ENCODE measurements at regions not wholly inside any gene's neighbourhood (a gene's known extent, or its start where the extent isn't known, plus 50 kb on each side); places are given as distances from the start of the nearest gene placed in this dataset.

GRCh38 chr12:63266988-63267387 is 116.0 kb upstream of the AVPR1A start:
- Histone ChIP-seq H3K4me1 (ENCODE audit: control insufficient read depth in 2 of 2, insufficient read depth in 2 of 2, low read length in 2 of 2) (no peaks in the 10 kb centered on the region), H3K27me3 (ENCODE audit: control insufficient read depth in 2 of 2, insufficient read depth in 1 of 2, low read length in 1 of 2) (no peaks in the 10 kb centered on the region), H3K27ac (ENCODE audit: low read depth in 1 of 2, low read length in 1 of 2) (no peak overlapping the region), H3K4me3 (ENCODE audit: low read length in 2 of 2) (no peak overlapping the region), H3K36me3 (ENCODE audit: control insufficient read depth in 2 of 2, insufficient read depth in 2 of 2, low read length in 1 of 2) (no peaks in the 10 kb centered on the region), H3K9me3 (ENCODE audit: control insufficient read depth in 2 of 2, insufficient read depth in 1 of 2, low read length in 1 of 2) (no peaks in the 10 kb centered on the region)
- DNase-seq (ENCODE audit: low read depth in 6 of 9, low spot score in 9 of 9): no peak
- 97% methylated on average over 1 of the region's 1 CpG for WGBS

GRCh38 chr12:63264629-63265028 is 113.6 kb upstream of the AVPR1A start:
- Histone ChIP-seq H3K36me3 (ENCODE audit: control insufficient read depth in 2 of 2, insufficient read depth in 2 of 2, low read length in 1 of 2) (no peaks in the 10 kb centered on the region), H3K27me3 (ENCODE audit: control insufficient read depth in 2 of 2, insufficient read depth in 1 of 2, low read length in 1 of 2) (no peaks in the 10 kb centered on the region), H3K4me3 (ENCODE audit: low read length in 2 of 2) (no peak overlapping the region), H3K9me3 (ENCODE audit: control insufficient read depth in 2 of 2, insufficient read depth in 1 of 2, low read length in 1 of 2) (no peaks in the 10 kb centered on the region), H3K4me1 (ENCODE audit: control insufficient read depth in 2 of 2, insufficient read depth in 2 of 2, low read length in 2 of 2) (no peaks in the 10 kb centered on the region), H3K27ac (ENCODE audit: low read depth in 1 of 2, low read length in 1 of 2) (no peak overlapping the region)
- 94% methylated on average over 6 of the region's 6 CpGs for WGBS
- DNase-seq (ENCODE audit: low read depth in 6 of 9, low spot score in 9 of 9): no peak

GRCh38 chr12:63250486-63250885 is 99.5 kb upstream of the AVPR1A start:
- Histone ChIP-seq H3K27ac (ENCODE audit: low read depth in 1 of 2, low read length in 1 of 2) (no peak overlapping the region), H3K4me3 (ENCODE audit: low read length in 2 of 2) (no peak overlapping the region), H3K9me3 (ENCODE audit: control insufficient read depth in 2 of 2, insufficient read depth in 1 of 2, low read length in 1 of 2) (no peaks in the 10 kb centered on the region), H3K36me3 (ENCODE audit: control insufficient read depth in 2 of 2, insufficient read depth in 2 of 2, low read length in 1 of 2) (no peaks in the 10 kb centered on the region), H3K27me3 (ENCODE audit: control insufficient read depth in 2 of 2, insufficient read depth in 1 of 2, low read length in 1 of 2) (no peaks in the 10 kb centered on the region), H3K4me1 (ENCODE audit: control insufficient read depth in 2 of 2, insufficient read depth in 2 of 2, low read length in 2 of 2) (no peaks in the 10 kb centered on the region)
- WGBS: 96% methylated on average over 5 of the region's 5 CpGs
- DNase-seq (ENCODE audit: low read depth in 6 of 9, low spot score in 9 of 9): no peak

- Histone ChIP-seq H3K4me1 (ENCODE audit: control insufficient read depth in 2 of 2, insufficient read depth in 2 of 2, low read length in 2 of 2) (no peaks in the 10 kb centered on the region), H3K27me3 (ENCODE audit: control insufficient read depth in 2 of 2, insufficient read depth in 1 of 2, low read length in 1 of 2) (no peaks in the 10 kb centered on the region), H3K27ac (ENCODE audit: low read depth in 1 of 2, low read length in 1 of 2) (no peak overlapping the region), H3K9me3 (ENCODE audit: control insufficient read depth in 2 of 2, insufficient read depth in 1 of 2, low read length in 1 of 2) (peaks cover 0 to 5% of the 10 kb centered on the region in 2 donors), H3K36me3 (ENCODE audit: control insufficient read depth in 2 of 2, insufficient read depth in 2 of 2, low read length in 1 of 2) (no peaks in the 10 kb centered on the region), H3K4me3 (ENCODE audit: low read length in 2 of 2) (no peak overlapping the region)
- no peak for DNase-seq (ENCODE audit: low read depth in 6 of 9, low spot score in 9 of 9)
Observed at GRCh38 chr12:63238892-63239291, 87.9 kb upstream of the AVPR1A start.

- H3K9me3 ChIP-seq (ENCODE audit: control insufficient read depth in 2 of 2, insufficient read depth in 1 of 2, low read length in 1 of 2): no peaks in the 10 kb centered on the region
- H3K27ac ChIP-seq (ENCODE audit: low read depth in 1 of 2, low read length in 1 of 2): no peak overlapping the region
- DNase-seq (ENCODE audit: low read depth in 6 of 9, low spot score in 9 of 9): no peak
- H3K27me3 ChIP-seq (ENCODE audit: control insufficient read depth in 2 of 2, insufficient read depth in 1 of 2, low read length in 1 of 2): no peaks in the 10 kb centered on the region
- H3K36me3 ChIP-seq (ENCODE audit: control insufficient read depth in 2 of 2, insufficient read depth in 2 of 2, low read length in 1 of 2): no peaks in the 10 kb centered on the region
- 82% methylated on average over 3 of the region's 3 CpGs for WGBS
- H3K4me3 ChIP-seq (ENCODE audit: low read length in 2 of 2): no peak overlapping the region
- no peaks in the 10 kb centered on the region for H3K4me1 ChIP-seq (ENCODE audit: control insufficient read depth in 2 of 2, insufficient read depth in 2 of 2, low read length in 2 of 2)
Observed at GRCh38 chr12:63232896-63233295, 81.9 kb upstream of the AVPR1A start.

- Histone ChIP-seq H3K36me3 (ENCODE audit: control insufficient read depth in 2 of 2, insufficient read depth in 2 of 2, low read length in 1 of 2) (no peaks in the 10 kb centered on the region), H3K27ac (ENCODE audit: low read depth in 1 of 2, low read length in 1 of 2) (no peak overlapping the region), H3K4me1 (ENCODE audit: control insufficient read depth in 2 of 2, insufficient read depth in 2 of 2, low read length in 2 of 2) (no peaks in the 10 kb centered on the region), H3K27me3 (ENCODE audit: control insufficient read depth in 2 of 2, insufficient read depth in 1 of 2, low read length in 1 of 2) (no peaks in the 10 kb centered on the region), H3K4me3 (ENCODE audit: low read length in 2 of 2) (no peak overlapping the region), H3K9me3 (ENCODE audit: control insufficient read depth in 2 of 2, insufficient read depth in 1 of 2, low read length in 1 of 2) (no peaks in the 10 kb centered on the region)
- WGBS: 91% methylated on average over 3 of the region's 3 CpGs
- DNase-seq (ENCODE audit: low read depth in 6 of 9, low spot score in 9 of 9): no peak
Observed at GRCh38 chr12:63228853-63229252, 77.9 kb upstream of the AVPR1A start.

GRCh38 chr12:63226792-63227463 is 75.9 kb upstream of the AVPR1A start:
- WGBS: 92% methylated on average over 2 of the region's 2 CpGs
- no peak overlapping the region for H3K27ac ChIP-seq (ENCODE audit: low read depth in 1 of 2, low read length in 1 of 2)
- no peaks in the 10 kb centered on the region for H3K36me3 ChIP-seq (ENCODE audit: control insufficient read depth in 2 of 2, insufficient read depth in 2 of 2, low read length in 1 of 2)
- no peaks in the 10 kb centered on the region for H3K9me3 ChIP-seq (ENCODE audit: control insufficient read depth in 2 of 2, insufficient read depth in 1 of 2, low read length in 1 of 2)
- H3K4me1 ChIP-seq (ENCODE audit: control insufficient read depth in 2 of 2, insufficient read depth in 2 of 2, low read length in 2 of 2): no peaks in the 10 kb centered on the region
- no peak overlapping the region for H3K4me3 ChIP-seq (ENCODE audit: low read length in 2 of 2)
- DNase-seq (ENCODE audit: low read depth in 6 of 9, low spot score in 9 of 9): no peak
- no peaks in the 10 kb centered on the region for H3K27me3 ChIP-seq (ENCODE audit: control insufficient read depth in 2 of 2, insufficient read depth in 1 of 2, low read length in 1 of 2)

GRCh38 chr12:63224396-63224795 is 73.4 kb upstream of the AVPR1A start:
- no peaks in the 10 kb centered on the region for H3K4me1 ChIP-seq (ENCODE audit: control insufficient read depth in 2 of 2, insufficient read depth in 2 of 2, low read length in 2 of 2)
- 69% methylated on average over 1 of the region's 1 CpG for WGBS
- H3K4me3 ChIP-seq (ENCODE audit: low read length in 2 of 2): no peak overlapping the region
- H3K36me3 ChIP-seq (ENCODE audit: control insufficient read depth in 2 of 2, insufficient read depth in 2 of 2, low read length in 1 of 2): no peaks in the 10 kb centered on the region
- no peak for DNase-seq (ENCODE audit: low read depth in 6 of 9, low spot score in 9 of 9)
- H3K27me3 ChIP-seq (ENCODE audit: control insufficient read depth in 2 of 2, insufficient read depth in 1 of 2, low read length in 1 of 2): no peaks in the 10 kb centered on the region
- no peak overlapping the region for H3K27ac ChIP-seq (ENCODE audit: low read depth in 1 of 2, low read length in 1 of 2)
- no peaks in the 10 kb centered on the region for H3K9me3 ChIP-seq (ENCODE audit: control insufficient read depth in 2 of 2, insufficient read depth in 1 of 2, low read length in 1 of 2)

- Histone ChIP-seq H3K9me3 (ENCODE audit: control insufficient read depth in 2 of 2, insufficient read depth in 1 of 2, low read length in 1 of 2) (no peaks in the 10 kb centered on the region), H3K27ac (ENCODE audit: low read depth in 1 of 2, low read length in 1 of 2) (no peak overlapping the region), H3K27me3 (ENCODE audit: control insufficient read depth in 2 of 2, insufficient read depth in 1 of 2, low read length in 1 of 2) (no peaks in the 10 kb centered on the region), H3K4me1 (ENCODE audit: control insufficient read depth in 2 of 2, insufficient read depth in 2 of 2, low read length in 2 of 2) (no peaks in the 10 kb centered on the region), H3K4me3 (ENCODE audit: low read length in 2 of 2) (no peak overlapping the region), H3K36me3 (ENCODE audit: control insufficient read depth in 2 of 2, insufficient read depth in 2 of 2, low read length in 1 of 2) (no peaks in the 10 kb centered on the region)
- no peak for DNase-seq (ENCODE audit: low read depth in 6 of 9, low spot score in 9 of 9)
Observed at GRCh38 chr12:63223128-63223527, 72.1 kb upstream of the AVPR1A start.

GRCh38 chr12:63222582-63222981 is 71.6 kb upstream of the AVPR1A start:
- DNase-seq (ENCODE audit: low read depth in 6 of 9, low spot score in 9 of 9): no peak
- 94% methylated on average over 3 of the region's 3 CpGs for WGBS

More at GRCh38 chr12:63222582-63222981, 71.6 kb upstream of the AVPR1A start:
- Histone ChIP-seq H3K27me3 (ENCODE audit: control insufficient read depth in 2 of 2, insufficient read depth in 1 of 2, low read length in 1 of 2) (no peaks in the 10 kb centered on the region), H3K4me1 (ENCODE audit: control insufficient read depth in 2 of 2, insufficient read depth in 2 of 2, low read length in 2 of 2) (no peaks in the 10 kb centered on the region), H3K9me3 (ENCODE audit: control insufficient read depth in 2 of 2, insufficient read depth in 1 of 2, low read length in 1 of 2) (no peaks in the 10 kb centered on the region), H3K36me3 (ENCODE audit: control insufficient read depth in 2 of 2, insufficient read depth in 2 of 2, low read length in 1 of 2) (no peaks in the 10 kb centered on the region), H3K27ac (ENCODE audit: low read depth in 1 of 2, low read length in 1 of 2) (no peak overlapping the region), H3K4me3 (ENCODE audit: low read length in 2 of 2) (no peak overlapping the region)

All from thymus (tissue), 11 donors.